ENCODE measurements at regions not wholly inside any gene's neighbourhood (a gene's known extent, or its start where the extent isn't known, plus 50 kb on each side); places are given as distances from the start of the nearest gene placed in this dataset.

- H3K9me3 ChIP-seq = no peaks in the 10 kb centered on the region
- H3K4me3 ChIP-seq = no peak overlapping the region
- intact Hi-C loops (cut with DNase I; ENCODE audit: low total_unique reads) = no loop called here
- WGBS, 5 donors = 61 to 94% (median 74%) methylated on average over 7 of the region's 7 CpGs
- peaks cover 0 to 12% (median 0%) of the 10 kb centered on the region in 7 donors for H3K27me3 ChIP-seq (replicated peaks in 1 of 7)
- no peak overlapping the region for H3K27ac ChIP-seq
- H3K36me3 ChIP-seq = no peaks in the 10 kb centered on the region
- no peak for TF ChIP-seq POLR2AphosphoS5 (IDR thresholded peaks at IDR 0.05)
- no peak for TF ChIP-seq POLR2A (IDR thresholded peaks at IDR 0.05)
- no peak for TF ChIP-seq CTCF (IDR thresholded peaks at IDR 0.05 in 8 of 11, conservative IDR thresholded peaks at IDR 0.05 in 3 of 11)
- no peak for DNase-seq
- H3K4me1 ChIP-seq = no peaks in the 10 kb centered on the region
Measured at GRCh38 chrX:39464253-39464652, 633.5 kb downstream of the BCOR start.

GRCh38 chrX:39465467-39465866 lies 632.3 kb downstream of the BCOR start:
- no peaks in the 10 kb centered on the region for H3K36me3 ChIP-seq
- H3K27ac ChIP-seq = no peak overlapping the region
- no peaks in the 10 kb centered on the region for H3K9me3 ChIP-seq
- 72 to 94% (median 91%) methylated on average over 6 to 13 of the region's 13 CpGs for WGBS, 5 donors
- no peak overlapping the region for H3K4me3 ChIP-seq
- H3K27me3 ChIP-seq (replicated peaks in 1 of 7) = peaks cover 0 to 10% (median 0%) of the 10 kb centered on the region in 7 donors
- no peak for TF ChIP-seq POLR2AphosphoS5 (IDR thresholded peaks at IDR 0.05)
- TF ChIP-seq POLR2A (IDR thresholded peaks at IDR 0.05) = no peak
- no peak for TF ChIP-seq CTCF (IDR thresholded peaks at IDR 0.05 in 8 of 11, conservative IDR thresholded peaks at IDR 0.05 in 3 of 11)
- no peak for DNase-seq
- intact Hi-C loops (cut with DNase I; ENCODE audit: low total_unique reads) = no loop called here
- H3K4me1 ChIP-seq = no peaks in the 10 kb centered on the region

GRCh38 chrX:39465906-39466305 lies 631.9 kb downstream of the BCOR start:
- Histone ChIP-seq H3K4me3 (no peak overlapping the region), H3K4me1 (no peaks in the 10 kb centered on the region), H3K36me3 (no peaks in the 10 kb centered on the region), H3K27me3 (replicated peaks in 1 of 7) (peaks cover 0 to 6% (median 0%) of the 10 kb centered on the region in 7 donors), H3K9me3 (no peaks in the 10 kb centered on the region), H3K27ac (no peak overlapping the region)
- intact Hi-C loops (cut with DNase I; ENCODE audit: low total_unique reads) = no loop called here
- TF ChIP-seq CTCF (IDR thresholded peaks at IDR 0.05 in 8 of 11, conservative IDR thresholded peaks at IDR 0.05 in 3 of 11) (no peak), POLR2A (IDR thresholded peaks at IDR 0.05) (no peak)
- 61 to 92% (median 78%) methylated on average over 2 to 4 of the region's 4 CpGs; no CpG with 5 or more reads in 1 of the 5 donors for whole genome bisulfite sequencing, 5 donors
- no peak for DNase-seq

- no peak for DNase-seq
- Histone ChIP-seq H3K4me3 (no peak overlapping the region), H3K9me3 (no peaks in the 10 kb centered on the region), H3K4me1 (no peaks in the 10 kb centered on the region), H3K27ac (no peak overlapping the region), H3K27me3 (replicated peaks in 1 of 7) (peaks cover 0 to 2% (median 0%) of the 10 kb centered on the region in 7 donors), H3K36me3 (no peaks in the 10 kb centered on the region)
- intact Hi-C loops (cut with DNase I; ENCODE audit: low total_unique reads) = no loop called here
- TF ChIP-seq POLR2A (IDR thresholded peaks at IDR 0.05) (no peak), POLR2AphosphoS5 (IDR thresholded peaks at IDR 0.05) (no peak), CTCF (IDR thresholded peaks at IDR 0.05 in 8 of 11, conservative IDR thresholded peaks at IDR 0.05 in 3 of 11) (no peak)
- 64 to 93% (median 87%) methylated on average over 4 of the region's 4 CpGs for WGBS, 5 donors
Measured at GRCh38 chrX:39469126-39469525, 628.6 kb downstream of the BCOR start.

Data from spleen (tissue), 11 donors.